ENCODE measurements at regions not wholly inside any gene's neighbourhood (a gene's known extent, or its start where the extent isn't known, plus 50 kb on each side); places are given as distances from the start of the nearest gene placed in this dataset.

DNA sequence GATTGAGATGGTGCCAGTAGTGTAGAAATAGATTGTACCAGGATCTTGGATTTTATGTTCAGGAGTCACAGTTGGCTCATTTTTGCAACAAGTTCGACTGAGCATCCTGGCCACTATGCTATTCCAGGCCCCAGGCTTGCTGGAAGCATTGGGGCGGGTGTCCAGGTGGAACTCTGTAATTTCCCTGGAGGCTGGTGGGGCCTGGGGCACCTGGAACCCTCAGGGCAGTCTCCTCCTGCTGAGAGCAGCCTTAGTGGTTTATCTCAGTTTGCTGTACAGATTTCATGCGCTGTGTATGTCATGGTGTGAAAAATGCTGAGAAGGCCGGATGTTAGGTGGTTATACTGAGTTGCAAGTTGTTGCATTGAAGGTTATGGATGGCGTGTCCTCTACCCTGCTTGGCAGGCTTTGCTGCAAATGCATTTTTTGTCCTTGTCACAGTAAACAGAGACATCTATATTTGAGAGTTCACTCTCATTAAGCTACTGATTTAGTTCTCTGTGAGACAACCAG lies 135.1 kb upstream of the MYLIP start:
- no peak for DNase-seq

DNA sequence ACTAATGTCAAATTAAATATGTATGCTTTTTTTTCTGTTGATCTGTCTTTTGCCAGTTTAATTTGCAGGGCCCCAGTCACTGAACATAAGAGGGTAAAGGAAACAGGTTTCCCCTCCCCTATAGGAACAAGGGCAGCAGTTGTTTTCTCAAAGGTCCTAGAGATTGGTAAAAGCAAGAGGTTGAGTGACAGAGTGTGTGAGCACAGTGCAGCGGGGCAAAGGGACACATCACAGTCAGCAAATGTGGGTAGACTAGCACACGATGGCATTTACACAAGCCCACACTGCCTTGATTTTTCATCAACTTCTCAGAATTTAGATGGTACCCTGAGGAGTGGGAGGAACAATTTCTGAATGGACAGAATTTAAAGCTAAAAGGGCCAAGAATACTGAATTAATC lies 138.7 kb upstream of the MYLIP start:
- DNase-seq = no peak

DNA sequence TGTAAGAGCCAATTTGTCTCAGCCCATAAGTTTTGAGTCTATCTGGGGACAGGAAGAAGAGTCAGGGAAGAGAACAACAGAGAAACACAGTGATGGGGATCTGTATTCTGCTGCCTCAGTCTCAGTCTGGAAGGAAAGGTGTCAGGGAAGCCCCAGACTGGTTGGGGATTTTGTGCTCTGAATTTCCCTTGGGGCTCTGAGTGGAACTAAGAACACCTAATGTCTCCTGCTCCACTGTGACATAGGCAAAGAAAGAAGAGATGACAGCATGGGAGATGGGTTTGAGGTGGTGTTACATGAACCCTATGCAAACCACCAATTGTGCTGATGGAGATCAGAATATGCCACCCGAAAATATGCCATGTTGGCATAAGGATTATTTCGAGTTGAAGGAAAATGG lies 139.5 kb upstream of the MYLIP start:
- DNase-seq = no peak

DNA sequence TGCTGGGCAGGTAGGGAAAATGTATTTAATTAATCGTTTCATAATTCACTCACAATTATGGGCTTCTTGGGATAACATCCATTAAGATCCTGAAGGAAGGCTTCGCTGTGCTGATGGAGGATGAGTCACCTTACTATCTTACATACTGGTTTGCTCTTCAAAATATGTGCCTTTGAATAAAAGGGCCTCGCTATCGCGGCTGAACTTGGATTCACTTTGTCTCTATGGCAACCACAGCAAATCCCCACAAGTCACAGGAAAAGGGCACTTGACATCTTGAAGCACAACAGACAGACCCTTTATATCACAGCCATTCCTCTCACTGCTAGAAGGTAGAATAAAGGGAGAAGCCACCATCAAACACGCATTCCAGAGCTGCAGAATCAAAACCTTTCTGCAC lies 141.3 kb upstream of the MYLIP start:
- DNase-seq = no peak

DNA sequence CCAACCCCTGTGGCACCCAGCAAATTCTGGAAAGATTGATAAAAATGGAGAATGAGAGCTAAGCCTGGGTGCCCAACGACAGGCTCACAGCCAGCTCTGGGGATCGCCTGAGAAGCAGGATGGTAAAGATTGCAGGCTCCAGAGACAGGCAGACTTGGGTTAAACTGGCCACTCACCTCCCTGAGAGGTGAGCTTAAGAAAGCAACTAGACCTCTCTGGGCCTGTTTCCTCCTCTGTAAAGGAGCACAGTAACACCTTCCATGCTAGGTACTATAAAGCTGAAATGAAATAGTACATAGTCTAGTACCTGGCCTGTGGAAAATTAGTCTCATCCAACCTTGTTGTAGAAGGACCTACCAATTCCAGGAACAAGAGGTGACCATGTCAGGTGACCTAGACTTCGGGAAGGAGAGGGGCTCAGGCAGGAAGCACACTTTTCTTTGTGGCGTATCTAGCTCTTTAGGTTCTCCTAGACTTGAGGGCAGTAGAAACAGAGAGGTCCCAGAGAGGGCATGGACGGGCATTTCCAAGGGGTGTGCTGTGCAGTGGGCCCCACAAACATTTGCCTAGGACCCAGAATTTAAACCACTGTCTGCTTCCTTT lies 142.8 kb upstream of the MYLIP start:
- no peak for DNase-seq

DNA sequence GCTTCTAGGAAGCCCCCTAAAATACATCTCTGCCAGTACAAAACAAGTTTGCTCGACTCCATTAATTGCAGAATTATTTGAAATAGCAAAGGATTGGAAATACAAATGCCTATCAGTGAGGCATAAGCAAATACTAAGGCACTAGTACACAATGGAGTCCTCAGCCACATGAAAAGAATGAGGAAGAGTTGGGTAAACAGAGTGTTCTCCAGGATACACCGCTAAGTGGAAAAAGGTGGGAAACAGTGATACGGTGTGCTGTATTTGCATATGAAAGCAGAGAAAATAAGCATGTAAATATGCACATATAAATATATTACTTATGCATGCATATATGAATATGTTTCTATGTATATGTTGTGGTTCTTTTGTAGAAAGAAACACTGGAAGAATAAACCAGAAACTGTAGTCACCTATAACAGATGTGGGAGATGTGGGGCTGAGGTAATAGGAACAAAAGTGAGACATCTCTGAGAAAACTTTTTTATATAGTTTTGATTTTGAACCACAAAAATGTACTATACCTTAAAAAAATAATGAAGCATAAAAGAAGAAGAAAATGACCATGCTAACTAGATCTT lies 143.4 kb upstream of the MYLIP start:
- DNase-seq = no peak

DNA sequence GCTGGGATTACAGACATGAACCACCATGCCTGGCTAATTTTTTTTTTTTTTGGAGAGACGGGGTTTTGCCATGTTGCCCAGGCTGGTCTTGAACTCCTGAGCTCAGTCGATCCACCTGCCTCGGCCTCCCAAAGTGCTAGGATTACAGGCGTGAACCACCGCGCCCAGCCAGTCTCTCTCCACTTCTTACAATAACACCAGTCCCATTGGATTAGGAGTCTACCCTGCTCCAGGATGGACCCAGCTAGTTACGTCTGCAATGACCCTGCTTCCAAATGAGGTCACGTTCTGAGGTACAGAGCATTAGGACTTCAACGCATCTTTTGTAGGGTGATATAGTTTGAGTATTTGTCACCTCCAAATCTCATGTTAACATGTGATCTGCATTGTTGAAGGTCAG lies 146.9 kb upstream of the MYLIP start:
- DNase-seq = no peak

DNA sequence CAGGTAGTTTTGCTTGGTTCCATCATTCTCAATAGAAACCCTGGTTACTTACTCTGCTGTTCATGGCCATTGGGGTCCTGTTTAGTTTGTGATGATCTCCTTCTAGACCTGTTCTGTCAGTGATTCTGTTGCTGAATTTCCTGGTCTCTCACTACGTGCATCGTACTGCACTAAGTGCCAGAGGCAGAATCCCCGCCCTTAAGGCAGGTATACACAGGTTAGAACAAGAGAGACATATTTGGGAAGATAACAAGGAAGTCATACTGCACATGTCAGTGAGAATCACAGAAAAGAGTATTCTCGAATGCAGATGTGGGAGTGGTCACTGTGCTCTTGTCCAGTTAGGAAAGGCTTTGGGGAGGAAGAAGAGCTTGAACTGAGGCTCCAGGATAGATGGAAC lies 148.1 kb upstream of the MYLIP start:
- no peak for DNase-seq

DNA sequence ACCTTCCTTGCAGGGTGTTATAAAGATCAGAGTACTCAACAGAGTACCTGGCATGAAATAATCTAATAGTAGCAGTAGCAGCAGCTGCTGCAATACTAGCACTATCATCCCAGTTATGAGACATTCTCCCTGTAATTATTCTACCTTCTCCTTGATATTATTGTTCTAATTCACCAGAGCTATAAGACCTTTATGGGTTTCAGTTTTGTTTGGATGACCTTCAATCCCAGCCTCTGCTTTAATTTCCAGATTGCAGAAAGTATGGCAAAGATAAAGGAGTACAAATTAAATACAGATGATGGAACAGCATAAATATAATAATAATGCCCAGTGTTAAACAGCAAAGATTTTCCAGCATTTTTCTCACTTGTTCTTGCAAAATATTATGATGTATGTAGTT lies 150.5 kb upstream of the MYLIP start:
- DNase-seq = no peak

DNA sequence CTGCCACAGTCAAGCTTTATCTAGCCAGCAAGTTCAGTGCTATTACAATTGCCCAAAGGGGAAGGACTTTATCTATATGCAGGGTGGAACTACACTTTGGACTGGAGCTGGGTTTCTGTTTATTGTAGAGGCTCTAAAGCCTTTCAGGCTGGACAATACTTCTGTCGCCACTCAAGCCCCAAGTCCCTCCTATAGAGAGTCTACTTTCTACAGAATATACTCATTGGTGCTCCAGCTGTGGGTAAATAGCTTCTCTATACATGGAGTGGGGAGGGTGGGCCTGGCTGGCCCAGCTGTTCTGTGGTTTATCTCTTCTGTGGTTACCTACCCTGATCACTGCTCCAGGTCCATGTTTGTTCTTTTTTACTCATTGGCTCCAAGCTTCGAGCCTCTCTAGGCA lies 151.8 kb upstream of the MYLIP start:
- no peak for DNase-seq

DNA sequence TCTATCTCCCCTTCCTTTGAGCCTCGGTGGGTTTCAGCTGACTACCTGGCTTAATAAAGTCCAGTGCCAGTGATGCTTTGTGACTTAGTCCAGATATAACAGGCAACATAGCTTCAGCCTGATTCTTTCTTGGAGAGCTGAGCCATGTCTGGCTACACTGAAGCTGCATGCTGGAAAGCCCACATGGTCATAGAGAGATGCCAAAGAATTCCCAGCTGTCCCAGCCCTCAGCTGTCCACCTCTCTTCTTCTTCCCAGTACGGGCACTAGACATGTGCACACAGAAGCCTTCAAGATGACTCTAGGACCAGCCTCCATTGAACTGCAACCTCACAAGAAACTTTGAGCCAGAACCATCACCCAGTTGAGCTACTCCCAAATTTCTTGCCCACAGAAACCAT lies 154.1 kb upstream of the MYLIP start:
- no peak for DNase-seq

DNA sequence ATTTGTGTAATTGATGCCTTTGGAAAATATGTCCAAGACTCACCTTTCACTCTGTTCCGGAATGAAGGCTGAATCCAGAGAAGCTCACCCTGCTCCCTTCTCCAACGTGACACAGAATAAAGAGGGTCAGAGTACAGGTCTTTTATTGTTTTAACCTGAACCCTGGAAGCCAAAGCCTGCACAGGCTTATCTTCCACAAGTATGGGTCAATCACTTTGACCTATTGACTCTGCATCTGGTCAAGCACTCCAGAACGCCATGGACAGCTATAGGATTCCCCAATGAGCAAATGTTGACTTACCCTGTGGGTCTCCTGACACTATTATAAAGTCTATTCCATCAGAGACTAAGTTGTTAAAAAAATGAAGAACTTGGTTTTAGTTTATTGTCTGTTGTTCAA lies 158.4 kb upstream of the MYLIP start:
- DNase-seq = no peak

DNA sequence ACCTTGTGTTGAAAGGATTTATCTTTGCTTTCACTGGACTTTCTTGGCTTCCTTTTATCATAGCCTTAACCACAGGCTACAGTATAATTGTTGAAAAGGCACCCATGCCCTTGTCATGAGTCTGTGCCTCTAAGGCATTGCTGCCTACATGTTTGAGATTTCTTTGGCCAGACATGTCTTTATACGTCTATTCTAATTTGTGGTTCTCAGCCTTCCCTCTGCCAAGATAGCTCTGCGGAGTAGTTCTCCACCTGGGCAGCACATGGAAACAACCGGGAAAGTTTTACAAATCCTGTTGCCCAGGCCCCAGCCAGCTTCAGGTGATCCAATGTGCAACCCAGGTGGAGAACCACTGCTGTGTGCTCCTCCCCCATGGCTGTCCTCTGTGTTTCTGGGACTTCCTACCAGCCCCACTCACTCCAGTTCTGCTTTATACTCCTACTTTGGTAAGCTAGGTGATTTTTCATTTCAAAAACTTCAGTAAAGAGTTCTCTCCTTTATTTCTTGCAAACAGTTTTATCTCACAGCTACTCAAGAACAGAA lies 159.6 kb upstream of the MYLIP start:
- no peak for DNase-seq

DNA sequence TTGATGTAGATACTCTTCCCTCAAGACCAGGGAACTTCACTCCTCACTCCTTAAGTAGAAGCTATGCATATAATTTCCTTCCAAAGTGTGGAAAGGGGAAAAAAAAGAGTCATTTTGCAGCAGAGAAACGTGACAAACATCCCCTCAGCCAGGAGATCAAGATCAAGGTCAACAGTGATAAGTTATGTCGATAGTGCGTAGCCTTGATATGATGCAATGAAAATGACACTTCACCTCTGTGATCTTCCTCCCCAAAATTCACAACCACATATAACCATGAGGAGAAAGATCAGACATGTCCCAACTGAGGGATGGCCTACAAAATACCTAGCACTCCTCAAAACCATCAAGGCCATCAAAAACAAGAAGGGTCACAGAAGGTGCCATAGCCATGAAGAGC lies 160.4 kb upstream of the MYLIP start:
- DNase-seq = no peak

DNA sequence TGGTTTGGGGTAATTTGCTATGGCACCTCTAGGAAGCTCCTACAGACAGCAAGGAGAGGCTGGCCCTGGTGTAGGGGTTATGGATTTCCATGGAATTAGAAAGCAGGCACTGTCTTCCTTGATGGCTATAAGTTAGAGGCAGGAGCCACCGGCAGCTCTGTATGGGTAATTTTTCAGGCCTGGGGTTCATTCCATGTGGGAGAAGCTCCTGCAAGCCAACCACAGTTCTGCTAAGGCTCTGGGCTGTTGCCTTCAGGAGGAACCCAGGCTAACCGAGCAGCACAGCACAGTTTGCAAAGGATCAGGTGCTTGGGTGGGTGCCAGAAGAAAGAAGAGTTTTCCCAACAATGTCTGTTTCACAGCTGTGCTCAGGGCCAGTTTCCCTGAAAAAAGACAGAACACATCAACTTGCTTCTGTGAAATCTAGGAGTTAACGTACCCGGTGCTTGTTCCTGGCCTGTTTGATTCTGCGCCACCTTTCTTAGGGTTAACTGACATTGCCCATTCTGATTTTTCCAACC lies 162.8 kb upstream of the MYLIP start:
- DNase-seq = no peak

DNA sequence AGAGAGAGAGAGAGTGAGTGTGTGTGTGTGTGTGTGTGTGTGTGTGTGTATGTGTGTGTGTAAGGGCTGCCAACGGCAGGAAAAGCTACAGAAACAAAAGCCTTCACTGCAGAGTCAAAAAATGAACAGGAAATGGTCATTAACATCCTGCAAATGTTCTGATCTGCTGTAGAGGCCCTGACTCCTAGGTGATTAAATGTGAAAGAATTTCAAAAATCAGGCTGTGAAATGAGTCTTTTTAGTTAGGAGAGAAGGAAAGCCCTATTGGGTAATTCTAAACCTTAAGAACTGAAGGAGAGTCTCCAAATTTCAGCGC lies 166.5 kb upstream of the MYLIP start:
- no peak for DNase-seq

DNA sequence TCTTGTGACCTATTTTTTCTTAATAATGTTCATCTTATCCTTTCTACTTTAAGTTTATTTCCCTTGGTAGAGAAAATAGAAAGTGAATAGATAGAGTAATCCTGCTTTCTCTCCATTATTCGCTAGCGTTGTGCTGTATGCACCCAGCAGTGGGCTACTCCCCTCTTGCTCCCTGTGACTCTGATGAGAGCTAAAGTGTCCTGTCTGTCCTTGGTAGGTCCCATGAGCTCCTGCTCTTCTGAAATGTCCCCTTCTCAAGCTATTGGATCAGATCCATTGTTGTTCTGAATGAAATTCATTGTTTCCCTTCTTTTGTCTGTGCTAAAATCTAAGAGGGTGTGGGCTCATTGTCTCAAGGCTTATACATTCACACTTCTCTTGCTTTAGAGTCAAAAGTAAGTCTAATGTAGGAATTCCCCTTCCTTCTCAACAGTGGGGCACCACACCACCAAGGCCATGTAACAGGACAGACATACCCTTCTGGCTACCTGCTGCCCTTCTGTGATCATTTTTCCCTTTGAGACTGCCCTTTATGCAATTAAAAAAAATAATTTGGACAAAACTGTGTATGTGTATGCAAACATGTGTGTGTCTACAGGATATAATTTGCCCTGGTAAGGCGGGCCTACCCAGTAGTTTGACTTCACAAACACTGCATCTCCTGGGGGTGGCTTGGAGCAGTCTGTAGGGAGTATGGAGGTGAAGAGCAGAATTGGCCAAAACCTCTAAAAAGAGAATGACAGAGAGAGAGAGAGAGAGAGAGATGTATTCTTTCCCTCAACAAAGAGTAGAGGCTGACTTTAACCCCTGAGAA lies 167.0 kb upstream of the MYLIP start:
- no peak for DNase-seq

DNA sequence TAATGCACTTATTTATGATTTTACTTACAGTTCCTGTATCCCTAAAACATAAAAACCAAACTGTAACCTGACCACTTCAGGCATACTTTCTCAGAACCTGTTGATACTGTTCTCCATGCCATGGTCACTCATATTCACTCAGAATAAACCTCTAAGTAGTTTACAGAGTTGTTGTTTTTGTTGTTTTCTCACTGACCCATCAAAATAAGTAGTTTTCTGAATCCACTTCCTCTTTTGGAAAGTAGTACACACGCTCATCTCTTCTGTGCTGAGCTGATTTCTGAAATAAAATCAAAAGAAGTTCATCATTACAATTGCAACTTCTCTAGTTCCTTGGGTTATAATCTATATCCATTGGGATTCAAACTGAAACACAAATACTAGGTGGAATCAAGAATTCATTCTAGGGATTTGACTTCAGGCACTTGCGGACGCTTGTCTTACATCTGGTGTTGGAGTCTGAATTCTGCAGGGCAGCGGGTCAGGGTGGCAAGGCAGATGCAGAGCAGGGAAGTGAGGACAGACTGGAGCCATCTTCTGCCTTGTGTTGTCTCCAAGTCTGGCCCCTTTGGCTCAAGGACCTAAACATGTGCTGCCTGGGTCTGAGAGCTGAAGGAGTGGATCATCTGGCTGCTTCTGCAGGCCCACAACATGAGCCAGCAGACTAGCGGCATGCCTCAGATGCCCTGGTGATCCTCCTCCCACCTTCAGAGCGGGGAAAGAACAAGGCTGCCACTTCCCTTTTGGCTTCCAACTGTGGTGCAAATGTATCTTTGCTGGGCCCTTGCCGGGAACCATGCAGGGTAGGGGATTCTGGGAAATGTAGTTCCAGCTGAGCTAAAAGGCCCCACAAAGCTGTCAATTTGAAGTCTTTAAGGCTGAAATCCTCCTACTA lies 167.9 kb upstream of the MYLIP start:
- DNase-seq = no peak

DNA sequence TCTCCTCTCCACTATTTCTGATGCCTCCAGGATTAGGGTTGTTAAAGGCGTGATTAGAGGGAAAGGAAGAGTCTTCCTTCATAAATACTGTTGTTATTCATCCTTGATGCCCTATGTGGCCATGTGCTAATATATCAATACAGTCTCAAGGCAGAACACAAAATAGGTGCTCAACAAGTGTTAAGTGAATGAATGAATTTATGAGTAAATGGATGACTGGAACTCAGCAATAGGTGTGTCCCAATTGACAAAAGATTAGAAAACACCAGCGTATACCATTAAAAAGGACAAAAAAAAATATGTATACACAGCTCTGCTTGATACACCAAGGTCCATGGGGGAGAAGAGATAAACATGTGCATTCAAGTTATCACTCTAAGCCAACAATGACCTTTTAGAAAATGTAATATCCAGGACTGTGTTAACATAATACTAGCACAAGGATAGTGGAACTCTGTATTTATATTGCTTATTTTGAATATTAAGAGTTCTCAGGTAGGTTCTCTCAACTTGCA lies 171.2 kb upstream of the MYLIP start:
- DNase-seq = no peak

DNA sequence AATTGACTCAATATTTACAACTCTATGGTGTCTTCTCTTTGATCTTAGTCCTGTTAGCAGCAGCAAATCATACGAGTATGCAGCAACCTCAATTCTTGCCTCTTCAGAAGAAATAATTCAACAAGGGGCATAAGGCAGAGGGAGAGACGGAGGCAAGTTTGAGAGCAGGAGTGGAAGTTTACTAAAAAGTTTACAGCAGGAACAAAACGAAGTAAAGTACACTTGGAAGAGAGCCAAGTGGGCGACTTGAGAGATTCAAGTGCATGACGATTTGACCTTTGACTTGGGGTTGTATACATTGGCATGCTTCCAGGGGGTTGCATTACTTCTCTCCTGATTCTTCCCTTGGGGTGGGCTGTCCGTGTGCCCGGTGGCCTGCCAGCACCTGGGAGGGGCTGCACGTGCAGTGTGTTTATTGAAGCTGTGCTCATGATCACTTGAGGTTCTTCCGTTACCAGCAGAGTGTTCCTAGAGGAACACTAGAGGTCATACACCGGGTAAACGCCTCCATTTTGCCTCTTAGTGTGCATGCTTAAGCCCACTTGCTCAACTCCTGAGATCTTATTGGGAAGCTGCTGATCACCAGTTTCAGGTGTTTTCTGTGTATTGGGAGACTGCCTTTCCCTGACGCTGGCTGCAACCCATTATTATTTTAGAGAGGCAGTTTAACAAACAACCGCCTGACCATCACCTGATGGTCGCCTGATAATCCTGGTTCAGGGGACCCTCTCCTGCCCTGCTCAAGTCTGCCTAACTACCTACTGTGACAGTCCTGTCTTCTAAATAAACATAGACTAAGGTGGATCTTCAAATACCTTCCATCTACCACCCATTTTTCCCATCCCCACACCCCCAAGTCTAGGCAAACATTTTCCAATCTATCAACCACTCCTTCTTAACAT lies 172.4 kb upstream of the MYLIP start:
- no peak for DNase-seq

DNA sequence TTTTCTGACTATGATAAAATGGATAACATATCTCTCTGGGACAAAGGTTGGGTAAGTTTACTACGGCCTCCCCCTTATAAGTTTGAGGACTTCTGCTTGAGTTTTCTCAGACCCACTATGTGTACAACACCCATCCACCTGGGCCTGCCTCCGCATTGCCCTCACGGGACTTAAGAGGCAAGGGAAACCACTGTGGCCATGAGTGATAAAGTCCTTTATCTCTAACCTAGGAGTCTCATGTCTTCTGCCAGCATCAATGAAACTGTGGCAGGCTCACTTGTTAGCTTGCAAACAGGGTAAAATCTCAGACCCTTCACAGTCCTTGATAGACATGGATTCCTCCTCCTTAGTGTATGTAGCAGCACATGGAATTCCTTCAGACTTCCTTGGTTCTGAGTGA lies 173.4 kb upstream of the MYLIP start:
- no peak for DNase-seq
